Osteoblast (primary cell): ENCODE measurements at regions not wholly inside any gene's neighbourhood (a gene's known extent, or its start where the extent isn't known, plus 50 kb on each side); places are given as distances from the start of the nearest gene placed in this dataset.

Experiments
- DNase-seq: peaks from one replicate; pipeline ENCODE4 v3.0.0; 2011; ENCODE audit warnings: low spot score, mixed read lengths; ENCODE audit not compliant: insufficient read length; ENCODE audit errors: missing footprints
- H2AFZ ChIP-seq: 2 replicates; pipeline ENCODE4 v1.6.0; 2011; ENCODE audit warnings: mild to moderate bottlenecking, low read length
- H3K27ac ChIP-seq: 2 replicates; pipeline ENCODE4 v1.5.1; 2011; ENCODE audit warnings: mild to moderate bottlenecking, low read depth, low read length, moderate library complexity
- H3K27me3 ChIP-seq: 2 replicates; pipeline ENCODE4 v1.6.0; 2012; ENCODE audit warnings: mild to moderate bottlenecking, control low read depth, inconsistent platforms, low read length, moderate library complexity; ENCODE audit not compliant: insufficient read depth
- H3K36me3 ChIP-seq: 2 replicates; pipeline ENCODE4 v1.5.1; 2011; ENCODE audit warnings: mild to moderate bottlenecking, low read length, control low read depth, moderate library complexity; ENCODE audit not compliant: insufficient read depth
- H3K4me1 ChIP-seq: 2 replicates; pipeline ENCODE4 v1.5.1; 2011; ENCODE audit warnings: mild to moderate bottlenecking, low read length, control low read depth, moderate library complexity; ENCODE audit not compliant: insufficient read depth
- H3K4me2 ChIP-seq: 2 replicates; pipeline ENCODE4 v1.6.0; 2011; ENCODE audit warnings: mild to moderate bottlenecking, low read length; ENCODE audit not compliant: insufficient read depth
- H3K4me3 ChIP-seq: fragments of 200-600 bp; sonication (generic); 3 replicates; pipeline ENCODE4 v1.5.1; 2012; ENCODE audit warnings: mild to moderate bottlenecking, low read length, inconsistent platforms; ENCODE audit not compliant: insufficient read depth
- H3K79me2 ChIP-seq: 2 replicates; pipeline ENCODE4 v1.6.0; 2012; ENCODE audit warnings: mild to moderate bottlenecking, low read length, control low read depth, inconsistent platforms; ENCODE audit not compliant: insufficient read depth
- H3K9me3 ChIP-seq: 2 replicates; pipeline ENCODE4 v1.5.1; 2011; ENCODE audit warnings: low read depth, low read length, control low read depth
- H4K20me1 ChIP-seq: 2 replicates; pipeline ENCODE4 v1.6.0; 2012; ENCODE audit warnings: mild to moderate bottlenecking, low read length, control low read depth; ENCODE audit not compliant: insufficient read depth
- TF ChIP-seq, protein P1 (sequence below): IDR thresholded peaks from 2 replicates; pipeline ENCODE4 v1.5.1; 2011; ENCODE audit warnings: mild to moderate bottlenecking, low read depth, low read length, moderate library complexity; ENCODE audit errors: extremely low read depth

DNA sequence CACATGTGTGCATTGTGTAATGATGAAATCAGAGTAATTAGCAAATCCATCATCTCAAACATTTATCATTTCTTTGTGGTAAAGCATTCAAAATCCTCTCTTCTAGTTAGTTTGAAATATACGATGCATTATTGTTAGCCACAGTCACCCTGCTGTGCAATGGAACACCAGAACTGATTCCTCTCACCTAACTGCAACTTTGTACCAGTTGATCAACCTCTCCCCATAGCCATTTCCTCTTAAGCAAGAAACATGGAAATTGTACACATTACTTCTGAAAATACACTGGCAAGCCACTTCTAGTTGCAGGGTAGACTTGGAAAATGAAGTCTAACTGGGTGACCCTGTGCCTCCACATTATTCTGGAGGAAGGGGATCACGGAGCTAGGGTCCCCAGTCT lies 58.1 kb upstream of the ESR1 start:
- Histone ChIP-seq H3K9me3 (no peaks in the 10 kb centered on the region), H3K4me2 (no peak overlapping the region), H3K27me3 (no peaks in the 10 kb centered on the region), H2AFZ (no peak overlapping the region), H3K4me3 (no peak overlapping the region), H3K27ac (no peak overlapping the region), H3K79me2 (no peaks in the 10 kb centered on the region), H3K4me1 (peaks cover 12% of the 10 kb centered on the region), H4K20me1 (no peaks in the 10 kb centered on the region), H3K36me3 (no peaks in the 10 kb centered on the region)
- no peak for DNase-seq
- TF ChIP-seq, protein P1, sequence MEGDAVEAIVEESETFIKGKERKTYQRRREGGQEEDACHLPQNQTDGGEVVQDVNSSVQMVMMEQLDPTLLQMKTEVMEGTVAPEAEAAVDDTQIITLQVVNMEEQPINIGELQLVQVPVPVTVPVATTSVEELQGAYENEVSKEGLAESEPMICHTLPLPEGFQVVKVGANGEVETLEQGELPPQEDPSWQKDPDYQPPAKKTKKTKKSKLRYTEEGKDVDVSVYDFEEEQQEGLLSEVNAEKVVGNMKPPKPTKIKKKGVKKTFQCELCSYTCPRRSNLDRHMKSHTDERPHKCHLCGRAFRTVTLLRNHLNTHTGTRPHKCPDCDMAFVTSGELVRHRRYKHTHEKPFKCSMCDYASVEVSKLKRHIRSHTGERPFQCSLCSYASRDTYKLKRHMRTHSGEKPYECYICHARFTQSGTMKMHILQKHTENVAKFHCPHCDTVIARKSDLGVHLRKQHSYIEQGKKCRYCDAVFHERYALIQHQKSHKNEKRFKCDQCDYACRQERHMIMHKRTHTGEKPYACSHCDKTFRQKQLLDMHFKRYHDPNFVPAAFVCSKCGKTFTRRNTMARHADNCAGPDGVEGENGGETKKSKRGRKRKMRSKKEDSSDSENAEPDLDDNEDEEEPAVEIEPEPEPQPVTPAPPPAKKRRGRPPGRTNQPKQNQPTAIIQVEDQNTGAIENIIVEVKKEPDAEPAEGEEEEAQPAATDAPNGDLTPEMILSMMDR: no peak

DNA sequence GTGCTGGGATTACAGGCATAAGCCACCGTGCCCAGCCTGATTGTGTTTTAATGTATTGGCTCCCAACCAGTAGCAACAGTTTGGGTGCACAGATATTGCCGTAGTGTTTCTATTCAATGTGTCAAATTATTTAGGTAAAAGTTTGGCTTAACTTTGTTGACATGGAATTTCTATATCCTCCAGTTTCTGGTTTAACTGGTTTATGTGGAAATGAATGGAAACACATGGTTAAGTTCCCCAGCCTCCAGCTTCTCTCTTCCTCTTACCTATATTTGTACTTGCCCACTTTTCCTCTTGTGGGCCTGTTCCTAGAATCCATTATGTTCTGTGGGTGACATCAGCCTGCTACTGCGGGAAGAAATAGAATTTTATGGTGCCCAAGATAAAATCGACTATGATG lies 53.9 kb upstream of the ESR1 start:
- Histone ChIP-seq H3K27me3 (no peaks in the 10 kb centered on the region), H3K79me2 (no peaks in the 10 kb centered on the region), H3K27ac (no peak overlapping the region), H3K36me3 (no peaks in the 10 kb centered on the region), H3K9me3 (no peaks in the 10 kb centered on the region), H3K4me1 (no peaks in the 10 kb centered on the region), H3K4me3 (no peak overlapping the region), H4K20me1 (no peaks in the 10 kb centered on the region), H2AFZ (no peak overlapping the region), H3K4me2 (no peak overlapping the region)
- TF ChIP-seq, protein P1: no peak
- no peak for DNase-seq

DNA sequence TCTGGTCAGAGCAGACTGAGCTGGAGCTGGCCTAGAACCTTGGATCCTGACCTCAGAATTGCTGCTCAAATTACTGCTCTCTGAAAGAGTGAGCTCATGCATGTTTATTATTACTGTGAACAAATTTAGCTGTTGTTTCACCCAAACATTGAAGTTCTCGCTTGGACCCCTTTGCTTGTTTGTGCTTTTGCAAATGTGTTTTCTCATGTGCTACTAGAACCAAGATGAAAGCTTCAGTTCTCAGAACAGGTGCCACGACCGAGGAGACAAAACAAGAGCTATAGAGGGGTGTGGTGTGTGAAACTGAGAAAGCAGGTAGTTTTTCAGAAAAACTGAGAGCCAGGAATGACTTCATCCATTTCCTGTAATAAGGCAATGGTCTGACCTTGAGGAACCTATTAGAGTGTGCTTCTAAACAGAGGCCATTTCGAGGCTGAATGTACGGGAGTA lies 50.0 kb upstream of the ESR1 start:
- Histone ChIP-seq H3K4me2 (no peak overlapping the region), H3K79me2 (no peaks in the 10 kb centered on the region), H2AFZ (no peak overlapping the region), H3K9me3 (no peaks in the 10 kb centered on the region), H3K27me3 (no peaks in the 10 kb centered on the region), H3K4me1 (no peaks in the 10 kb centered on the region), H3K4me3 (no peak overlapping the region), H4K20me1 (no peaks in the 10 kb centered on the region), H3K36me3 (no peaks in the 10 kb centered on the region), H3K27ac (no peak overlapping the region)
- DNase-seq: peak; percentile 37
- TF ChIP-seq, protein P1: no peak
